ENCODE measurements at regions not wholly inside any gene's neighbourhood (a gene's known extent, or its start where the extent isn't known, plus 50 kb on each side); places are given as distances from the start of the nearest gene placed in this dataset.

- no peak overlapping the region; the same call in 1 of the 2 replicates for H3K27ac ChIP-seq
- no peak for TF ChIP-seq CTCF (conservative IDR thresholded peaks at IDR 0.05)
These were observed 176.2 kb upstream of the RAB4A start for GRCh38 chr1:229094476-229095311.

GRCh38 chr1:229095325-229095724, 175.6 kb upstream of the RAB4A start:
- TF ChIP-seq CTCF (conservative IDR thresholded peaks at IDR 0.05) = no peak

DNA sequence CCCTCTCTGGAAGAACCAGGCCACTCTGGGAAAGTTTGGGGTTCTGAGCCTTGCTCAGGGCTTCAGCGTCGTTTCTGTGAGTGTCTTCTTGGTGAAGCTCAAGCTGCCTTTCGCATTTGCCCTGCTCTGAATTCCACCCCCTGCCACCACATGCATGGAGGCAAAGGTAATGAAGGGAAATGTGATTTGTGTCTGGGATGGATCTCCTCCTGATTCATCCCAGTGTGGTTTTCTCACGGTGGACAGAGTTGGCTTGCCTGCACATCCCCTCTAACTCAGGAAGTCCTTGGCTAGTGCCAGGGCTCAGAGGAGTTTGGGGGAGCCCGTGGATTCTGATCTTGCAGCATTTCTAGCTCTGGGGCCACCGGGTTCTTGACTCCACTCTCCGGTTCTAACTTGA, 173.6 kb upstream of the RAB4A start:
- TF ChIP-seq CTCF (conservative IDR thresholded peaks at IDR 0.05) = no peak
- H3K27ac ChIP-seq = no peak overlapping the region

More at GRCh38 chr1:229095325-229095724, 175.6 kb upstream of the RAB4A start:
- no peak overlapping the region for H3K27ac ChIP-seq

GRCh38 chr1:229098361-229098760, 172.6 kb upstream of the RAB4A start:
- H3K27ac ChIP-seq = no peak overlapping the region
- no peak for TF ChIP-seq CTCF (conservative IDR thresholded peaks at IDR 0.05)

- no peak overlapping the region for H3K27ac ChIP-seq
- no peak for TF ChIP-seq CTCF (conservative IDR thresholded peaks at IDR 0.05)
These were observed 171.9 kb upstream of the RAB4A start for GRCh38 chr1:229098903-229099578.

DNA sequence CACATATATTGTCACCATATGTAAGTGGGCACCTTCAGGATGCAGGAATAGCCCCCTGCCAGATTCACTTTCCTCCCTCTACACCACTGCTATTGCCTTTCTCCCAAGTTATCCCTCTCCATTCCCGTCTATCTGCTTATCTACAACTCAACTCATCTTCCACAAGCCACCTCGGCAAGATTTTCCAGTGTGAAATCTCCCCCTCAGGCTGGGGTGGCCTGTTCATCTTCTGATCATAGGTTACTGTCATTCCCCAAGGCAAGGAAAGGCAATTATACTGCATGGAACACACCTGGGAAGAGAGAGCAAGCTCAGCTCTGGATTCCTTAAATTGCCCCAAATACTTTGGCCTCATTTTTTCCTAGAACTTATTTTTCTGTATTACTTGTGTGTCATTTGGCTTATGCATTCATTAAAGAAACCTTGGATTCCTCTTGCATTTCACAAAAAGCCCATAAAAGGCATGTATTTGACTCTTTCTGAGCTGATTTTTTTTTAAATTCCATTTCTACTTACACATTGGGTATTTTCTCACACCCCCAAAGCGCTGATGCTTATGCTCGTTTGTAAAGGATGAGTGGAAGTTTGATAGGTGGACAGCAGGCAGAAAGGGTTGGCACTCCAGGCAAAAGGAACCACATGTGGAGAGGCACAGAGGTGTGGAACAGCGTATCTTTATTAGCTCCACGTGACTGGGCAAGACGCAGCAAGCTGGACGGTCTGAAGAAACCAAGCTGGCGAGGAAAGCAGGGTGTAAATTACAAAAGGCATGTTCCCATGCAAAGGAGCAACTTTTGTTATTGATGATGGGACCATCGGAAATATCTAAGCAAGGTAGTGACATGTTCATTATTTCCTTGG, 169.7 kb upstream of the RAB4A start:
- TF ChIP-seq CTCF (conservative IDR thresholded peaks at IDR 0.05) = no peak
- no peak overlapping the region for H3K27ac ChIP-seq
